Esophagus muscularis mucosa (tissue), 4 donors: ENCODE measurements at regions not wholly inside any gene's neighbourhood (a gene's known extent, or its start where the extent isn't known, plus 50 kb on each side); places are given as distances from the start of the nearest gene placed in this dataset.

Source experiments
- EP300 ChIP-seq: sonication (generic); formaldehyde crosslinking; IDR thresholded peaks from one replicate; pipeline ENCODE4 v1.6.1; 2017; ENCODE audit warnings: antibody characterized with exemption
- POLR2A ChIP-seq: fragments of 450-650 bp; IDR thresholded peaks from one replicate; pipeline ENCODE4 v1.6.1; 2017; ENCODE audit warnings: antibody characterized with exemption, moderate library complexity, mild to moderate bottlenecking, low read depth
- TF ChIP-seq, protein P1 (sequence below), 3 experiments: fragments of 200-600 bp in 2 of 3; fragments of 450-650 bp in 1 of 3; sonication (generic) in 2 of 3; IDR thresholded peaks; one replicate each; pipeline ENCODE4 v1.5.1; 2017 to 2019; ENCODE audit warnings: antibody characterized with exemption in 3 of 3, mild to moderate bottlenecking in 2 of 3, moderate library complexity in 1 of 3

DNA sequence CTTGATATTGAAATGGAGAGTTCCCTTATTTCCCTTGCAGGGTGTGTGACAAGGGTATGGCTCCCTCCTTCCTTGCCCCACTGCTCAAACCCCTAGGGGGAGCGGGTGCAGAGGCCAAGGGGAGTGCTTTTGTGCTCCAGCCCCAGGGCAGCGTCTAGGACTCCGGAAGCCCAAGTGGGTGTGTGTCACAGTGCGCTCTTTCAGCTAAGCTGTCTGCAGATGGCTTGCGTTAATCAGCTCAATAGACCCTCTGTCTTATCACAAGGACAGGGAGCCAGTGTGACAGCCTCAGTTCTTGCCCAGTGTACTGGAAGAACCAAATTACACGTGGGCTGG lies 523.6 kb upstream of the LMCD1 start:
- TF ChIP-seq EP300, result no peak
- TF ChIP-seq, protein P1, sequence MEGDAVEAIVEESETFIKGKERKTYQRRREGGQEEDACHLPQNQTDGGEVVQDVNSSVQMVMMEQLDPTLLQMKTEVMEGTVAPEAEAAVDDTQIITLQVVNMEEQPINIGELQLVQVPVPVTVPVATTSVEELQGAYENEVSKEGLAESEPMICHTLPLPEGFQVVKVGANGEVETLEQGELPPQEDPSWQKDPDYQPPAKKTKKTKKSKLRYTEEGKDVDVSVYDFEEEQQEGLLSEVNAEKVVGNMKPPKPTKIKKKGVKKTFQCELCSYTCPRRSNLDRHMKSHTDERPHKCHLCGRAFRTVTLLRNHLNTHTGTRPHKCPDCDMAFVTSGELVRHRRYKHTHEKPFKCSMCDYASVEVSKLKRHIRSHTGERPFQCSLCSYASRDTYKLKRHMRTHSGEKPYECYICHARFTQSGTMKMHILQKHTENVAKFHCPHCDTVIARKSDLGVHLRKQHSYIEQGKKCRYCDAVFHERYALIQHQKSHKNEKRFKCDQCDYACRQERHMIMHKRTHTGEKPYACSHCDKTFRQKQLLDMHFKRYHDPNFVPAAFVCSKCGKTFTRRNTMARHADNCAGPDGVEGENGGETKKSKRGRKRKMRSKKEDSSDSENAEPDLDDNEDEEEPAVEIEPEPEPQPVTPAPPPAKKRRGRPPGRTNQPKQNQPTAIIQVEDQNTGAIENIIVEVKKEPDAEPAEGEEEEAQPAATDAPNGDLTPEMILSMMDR (IDR thresholded peaks at IDR 0.05), result no peak
- TF ChIP-seq POLR2A, result no peak
